ENCODE measurements at regions not wholly inside any gene's neighbourhood (a gene's known extent, or its start where the extent isn't known, plus 50 kb on each side); places are given as distances from the start of the nearest gene placed in this dataset.

- no peaks in the 10 kb centered on the region for H3K79me1 ChIP-seq (ENCODE audit: low read depth, low read length)
- H2AK5ac ChIP-seq (ENCODE audit: low read depth, low read length) = no peak overlapping the region
These were observed 188.7 kb upstream of the SOX21 start for GRCh38 chr13:94901070-94901469.

GRCh38 chr13:94896719-94897317, 184.5 kb upstream of the SOX21 start:
- WGBS, 2 donors (ENCODE audit: extremely low coverage in 2 of 2, insufficient read length in 2 of 2, insufficient replicate concordance in 1 of 2) = no CpG with 5 or more reads among the region's 5 CpGs
- Histone ChIP-seq H2AFZ (ENCODE audit: low read length) (no peak overlapping the region), H3K79me1 (ENCODE audit: low read depth, low read length) (no peaks in the 10 kb centered on the region)

More at GRCh38 chr13:94901070-94901469, 188.7 kb upstream of the SOX21 start:
- H2BK15ac ChIP-seq (ENCODE audit: low read length) = no peak overlapping the region
- H3K14ac ChIP-seq (ENCODE audit: low read length) = no peak overlapping the region
- no peak overlapping the region for H2BK12ac ChIP-seq (ENCODE audit: low read length)
- WGBS, 2 donors (ENCODE audit: extremely low coverage in 2 of 2, insufficient read length in 2 of 2, insufficient replicate concordance in 1 of 2) = no CpG with 5 or more reads among the region's 3 CpGs
- H3K4me2 ChIP-seq (ENCODE audit: insufficient read depth, low read length, poor library complexity, severe bottlenecking) = no peak overlapping the region
- H3K9ac ChIP-seq (ENCODE audit: low read depth, low read length, poor library complexity) = no peak overlapping the region
- no peak overlapping the region for H3K4ac ChIP-seq (ENCODE audit: low read length)
- no peaks in the 10 kb centered on the region for H3K27me3 ChIP-seq (ENCODE audit: control insufficient read depth in 3 of 3, insufficient read depth in 3 of 3, low read depth in 1 of 3, low read length in 3 of 3)
- H3K23ac ChIP-seq (ENCODE audit: low read depth, low read length, poor library complexity) = no peak overlapping the region
- no peak overlapping the region for H4K91ac ChIP-seq (ENCODE audit: low read depth, low read length, poor library complexity)
- DNase-seq (ENCODE audit: low spot score) = no peak
- H3K9me3 ChIP-seq (replicated peaks in 1 of 2; ENCODE audit: control insufficient read depth in 2 of 2, insufficient read depth in 1 of 2, low read depth in 1 of 2, low read length in 2 of 2) = no peaks in the 10 kb centered on the region
- H4K8ac ChIP-seq (ENCODE audit: low read depth, low read length) = no peak overlapping the region
- no peak overlapping the region for H3K18ac ChIP-seq (ENCODE audit: low read length)
- H2BK5ac ChIP-seq (ENCODE audit: low read length) = no peak overlapping the region
- H2AFZ ChIP-seq (ENCODE audit: low read length) = no peak overlapping the region
- H3K27ac ChIP-seq (replicated peaks; ENCODE audit: low read length) = no peak overlapping the region
- no peaks in the 10 kb centered on the region for H3K36me3 ChIP-seq (replicated peaks in 1 of 2; ENCODE audit: control insufficient read depth in 2 of 2, insufficient read depth in 2 of 2, low read length in 2 of 2)
- no peak overlapping the region for H2BK120ac ChIP-seq (ENCODE audit: low read depth, low read length)
- H3K4me3 ChIP-seq (ENCODE audit: low read length in 2 of 2) = no peak overlapping the region
- H3K4me1 ChIP-seq (ENCODE audit: control insufficient read depth in 2 of 2, insufficient read depth in 1 of 2, low read depth in 1 of 2, low read length in 2 of 2) = no peaks in the 10 kb centered on the region

GRCh38 chr13:94896238-94896637, 183.9 kb upstream of the SOX21 start:
- no peak overlapping the region for H3K9ac ChIP-seq (ENCODE audit: low read depth, low read length, poor library complexity)

More at GRCh38 chr13:94896719-94897317, 184.5 kb upstream of the SOX21 start:
- H3K4me3 ChIP-seq (ENCODE audit: low read length in 2 of 2) = no peak overlapping the region
- no peaks in the 10 kb centered on the region for H3K36me3 ChIP-seq (replicated peaks in 1 of 2; ENCODE audit: control insufficient read depth in 2 of 2, insufficient read depth in 2 of 2, low read length in 2 of 2)
- H2BK15ac ChIP-seq (ENCODE audit: low read length) = no peak overlapping the region
- H3K14ac ChIP-seq (ENCODE audit: low read length) = no peak overlapping the region
- H3K23ac ChIP-seq (ENCODE audit: low read depth, low read length, poor library complexity) = no peak overlapping the region
- DNase-seq (ENCODE audit: low spot score) = no peak
- no peak overlapping the region for H2AK5ac ChIP-seq (ENCODE audit: low read depth, low read length)
- no peak overlapping the region for H2BK5ac ChIP-seq (ENCODE audit: low read length)
- no peak overlapping the region for H2BK120ac ChIP-seq (ENCODE audit: low read depth, low read length)
- H4K8ac ChIP-seq (ENCODE audit: low read depth, low read length) = no peak overlapping the region
- H3K27me3 ChIP-seq (ENCODE audit: control insufficient read depth in 3 of 3, insufficient read depth in 3 of 3, low read depth in 1 of 3, low read length in 3 of 3) = no peaks in the 10 kb centered on the region
- H3K9ac ChIP-seq (ENCODE audit: low read depth, low read length, poor library complexity) = no peak overlapping the region
- no peaks in the 10 kb centered on the region for H3K9me3 ChIP-seq (replicated peaks in 1 of 2; ENCODE audit: control insufficient read depth in 2 of 2, insufficient read depth in 1 of 2, low read depth in 1 of 2, low read length in 2 of 2)
- H3K27ac ChIP-seq (replicated peaks; ENCODE audit: low read length) = no peak overlapping the region
- no peak overlapping the region for H2BK12ac ChIP-seq (ENCODE audit: low read length)
- H3K4me1 ChIP-seq (ENCODE audit: control insufficient read depth in 2 of 2, insufficient read depth in 1 of 2, low read depth in 1 of 2, low read length in 2 of 2) = no peaks in the 10 kb centered on the region
- H3K4me2 ChIP-seq (ENCODE audit: insufficient read depth, low read length, poor library complexity, severe bottlenecking) = no peak overlapping the region
- H3K4ac ChIP-seq (ENCODE audit: low read length) = no peak overlapping the region
- H3K18ac ChIP-seq (ENCODE audit: low read length) = no peak overlapping the region
- no peak overlapping the region for H4K91ac ChIP-seq (ENCODE audit: low read depth, low read length, poor library complexity)

GRCh38 chr13:94886191-94886590, 173.8 kb upstream of the SOX21 start:
- no peak overlapping the region for H3K14ac ChIP-seq (ENCODE audit: low read length)
- no peak overlapping the region for H3K23ac ChIP-seq (ENCODE audit: low read depth, low read length, poor library complexity)
- no peak overlapping the region for H2AFZ ChIP-seq (ENCODE audit: low read length)
- no peak overlapping the region for H2BK120ac ChIP-seq (ENCODE audit: low read depth, low read length)
- no peak overlapping the region for H2AK5ac ChIP-seq (ENCODE audit: low read depth, low read length)
- no peak overlapping the region for H2BK12ac ChIP-seq (ENCODE audit: low read length)
- no peaks in the 10 kb centered on the region for H3K36me3 ChIP-seq (replicated peaks in 1 of 2; ENCODE audit: control insufficient read depth in 2 of 2, insufficient read depth in 2 of 2, low read length in 2 of 2)
- DNase-seq (ENCODE audit: low spot score) = no peak
- no peak overlapping the region for H3K18ac ChIP-seq (ENCODE audit: low read length)
- H4K91ac ChIP-seq (ENCODE audit: low read depth, low read length, poor library complexity) = no peak overlapping the region
- H3K4ac ChIP-seq (ENCODE audit: low read length) = no peak overlapping the region
- no CpG with 5 or more reads among the region's 2 CpGs for WGBS, 2 donors (ENCODE audit: extremely low coverage in 2 of 2, insufficient read length in 2 of 2, insufficient replicate concordance in 1 of 2)
- H2BK5ac ChIP-seq (ENCODE audit: low read length) = no peak overlapping the region
- peaks cover 0 to 8% (median 0%) of the 10 kb centered on the region in 3 experiments for H3K27me3 ChIP-seq (ENCODE audit: control insufficient read depth in 3 of 3, insufficient read depth in 3 of 3, low read depth in 1 of 3, low read length in 3 of 3)
- no peak overlapping the region for H4K8ac ChIP-seq (ENCODE audit: low read depth, low read length)
- no peak overlapping the region for H2BK15ac ChIP-seq (ENCODE audit: low read length)
- H3K79me1 ChIP-seq (ENCODE audit: low read depth, low read length) = no peaks in the 10 kb centered on the region
- no peak overlapping the region for H3K9ac ChIP-seq (ENCODE audit: low read depth, low read length, poor library complexity)
- H3K4me2 ChIP-seq (ENCODE audit: insufficient read depth, low read length, poor library complexity, severe bottlenecking) = no peak overlapping the region
- no peaks in the 10 kb centered on the region for H3K9me3 ChIP-seq (replicated peaks in 1 of 2; ENCODE audit: control insufficient read depth in 2 of 2, insufficient read depth in 1 of 2, low read depth in 1 of 2, low read length in 2 of 2)
- H3K27ac ChIP-seq (replicated peaks; ENCODE audit: low read length) = no peak overlapping the region
- H3K4me1 ChIP-seq (ENCODE audit: control insufficient read depth in 2 of 2, insufficient read depth in 1 of 2, low read depth in 1 of 2, low read length in 2 of 2) = no peaks in the 10 kb centered on the region
- H3K4me3 ChIP-seq (ENCODE audit: low read length in 2 of 2) = no peak overlapping the region

More at GRCh38 chr13:94896238-94896637, 183.9 kb upstream of the SOX21 start:
- no peak overlapping the region for H2AK5ac ChIP-seq (ENCODE audit: low read depth, low read length)
- no peaks in the 10 kb centered on the region for H3K9me3 ChIP-seq (replicated peaks in 1 of 2; ENCODE audit: control insufficient read depth in 2 of 2, insufficient read depth in 1 of 2, low read depth in 1 of 2, low read length in 2 of 2)
- no peaks in the 10 kb centered on the region for H3K79me1 ChIP-seq (ENCODE audit: low read depth, low read length)
- no peak overlapping the region for H2BK120ac ChIP-seq (ENCODE audit: low read depth, low read length)
- no peak overlapping the region for H4K8ac ChIP-seq (ENCODE audit: low read depth, low read length)
- H3K18ac ChIP-seq (ENCODE audit: low read length) = no peak overlapping the region
- no peak overlapping the region for H2AFZ ChIP-seq (ENCODE audit: low read length)
- H3K27me3 ChIP-seq (ENCODE audit: control insufficient read depth in 3 of 3, insufficient read depth in 3 of 3, low read depth in 1 of 3, low read length in 3 of 3) = no peaks in the 10 kb centered on the region
- no peak overlapping the region for H3K23ac ChIP-seq (ENCODE audit: low read depth, low read length, poor library complexity)
- WGBS, 2 donors (ENCODE audit: extremely low coverage in 2 of 2, insufficient read length in 2 of 2, insufficient replicate concordance in 1 of 2) = no CpG with 5 or more reads among the region's 2 CpGs
- no peak overlapping the region for H2BK5ac ChIP-seq (ENCODE audit: low read length)
- no peak overlapping the region for H3K4me2 ChIP-seq (ENCODE audit: insufficient read depth, low read length, poor library complexity, severe bottlenecking)
- H3K4ac ChIP-seq (ENCODE audit: low read length) = no peak overlapping the region
- H3K27ac ChIP-seq (replicated peaks; ENCODE audit: low read length) = no peak overlapping the region
- DNase-seq (ENCODE audit: low spot score) = no peak
- H3K4me3 ChIP-seq (ENCODE audit: low read length in 2 of 2) = no peak overlapping the region
- H4K91ac ChIP-seq (ENCODE audit: low read depth, low read length, poor library complexity) = no peak overlapping the region
- no peaks in the 10 kb centered on the region for H3K36me3 ChIP-seq (replicated peaks in 1 of 2; ENCODE audit: control insufficient read depth in 2 of 2, insufficient read depth in 2 of 2, low read length in 2 of 2)
- no peak overlapping the region for H2BK15ac ChIP-seq (ENCODE audit: low read length)
- H2BK12ac ChIP-seq (ENCODE audit: low read length) = no peak overlapping the region
- H3K4me1 ChIP-seq (ENCODE audit: control insufficient read depth in 2 of 2, insufficient read depth in 1 of 2, low read depth in 1 of 2, low read length in 2 of 2) = no peaks in the 10 kb centered on the region
- no peak overlapping the region for H3K14ac ChIP-seq (ENCODE audit: low read length)

Measured in neuronal stem cell (in vitro differentiated cells).